ENCODE measurements at regions not wholly inside any gene's neighbourhood (a gene's known extent, or its start where the extent isn't known, plus 50 kb on each side); places are given as distances from the start of the nearest gene placed in this dataset.

DNA sequence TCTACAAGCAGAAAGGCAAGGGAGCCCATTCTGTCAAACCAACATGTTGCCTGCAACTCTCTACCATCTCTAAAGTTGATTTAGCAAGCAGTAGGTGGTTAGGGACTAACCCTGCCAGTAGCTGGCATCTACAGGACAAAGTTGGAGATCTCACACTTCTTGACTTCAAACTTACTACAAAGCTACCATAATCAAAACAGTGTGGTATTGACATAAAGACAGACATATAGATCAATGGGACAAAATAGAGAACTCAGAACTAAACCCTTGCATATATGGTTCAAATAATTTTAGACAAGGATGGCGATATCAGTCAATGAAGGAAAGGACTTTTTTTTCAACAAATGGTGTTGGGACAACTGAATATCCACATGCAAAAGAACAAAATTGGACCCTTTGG lies 84.9 kb downstream of the MAP3K8 start:
- H3K27ac ChIP-seq, result no peak overlapping the region
- intact Hi-C loops (cut with DNase I), result no loop called here
- DNase-seq, result no peak
- TF ChIP-seq POLR2A (IDR thresholded peaks at IDR 0.05) (no peak), EP300 (IDR thresholded peaks at IDR 0.05) (no peak), POLR2AphosphoS5 (IDR thresholded peaks at IDR 0.05) (no peak)
- TF ChIP-seq, protein P1, sequence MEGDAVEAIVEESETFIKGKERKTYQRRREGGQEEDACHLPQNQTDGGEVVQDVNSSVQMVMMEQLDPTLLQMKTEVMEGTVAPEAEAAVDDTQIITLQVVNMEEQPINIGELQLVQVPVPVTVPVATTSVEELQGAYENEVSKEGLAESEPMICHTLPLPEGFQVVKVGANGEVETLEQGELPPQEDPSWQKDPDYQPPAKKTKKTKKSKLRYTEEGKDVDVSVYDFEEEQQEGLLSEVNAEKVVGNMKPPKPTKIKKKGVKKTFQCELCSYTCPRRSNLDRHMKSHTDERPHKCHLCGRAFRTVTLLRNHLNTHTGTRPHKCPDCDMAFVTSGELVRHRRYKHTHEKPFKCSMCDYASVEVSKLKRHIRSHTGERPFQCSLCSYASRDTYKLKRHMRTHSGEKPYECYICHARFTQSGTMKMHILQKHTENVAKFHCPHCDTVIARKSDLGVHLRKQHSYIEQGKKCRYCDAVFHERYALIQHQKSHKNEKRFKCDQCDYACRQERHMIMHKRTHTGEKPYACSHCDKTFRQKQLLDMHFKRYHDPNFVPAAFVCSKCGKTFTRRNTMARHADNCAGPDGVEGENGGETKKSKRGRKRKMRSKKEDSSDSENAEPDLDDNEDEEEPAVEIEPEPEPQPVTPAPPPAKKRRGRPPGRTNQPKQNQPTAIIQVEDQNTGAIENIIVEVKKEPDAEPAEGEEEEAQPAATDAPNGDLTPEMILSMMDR (IDR thresholded peaks at IDR 0.05), result no peak
- no peaks in the 10 kb centered on the region for H3K36me3 ChIP-seq
- no peaks in the 10 kb centered on the region for H3K4me1 ChIP-seq
- peaks cover 0 to 4% (median 0%) of the 10 kb centered on the region in 4 donors for H3K9me3 ChIP-seq
- H3K4me3 ChIP-seq, result no peak overlapping the region
- WGBS, 2 donors, result 95 to 100% methylated on average over 1 of the region's 1 CpG
- H3K27me3 ChIP-seq, result no peaks in the 10 kb centered on the region
